ENCODE measurements at regions not wholly inside any gene's neighbourhood (a gene's known extent, or its start where the extent isn't known, plus 50 kb on each side); places are given as distances from the start of the nearest gene placed in this dataset.
"Not testable (repeated sequence)": the region's sequence is repeated elsewhere in the genome, so short reads cannot be mapped to it uniquely, and the experiment has no call there.

DNA sequence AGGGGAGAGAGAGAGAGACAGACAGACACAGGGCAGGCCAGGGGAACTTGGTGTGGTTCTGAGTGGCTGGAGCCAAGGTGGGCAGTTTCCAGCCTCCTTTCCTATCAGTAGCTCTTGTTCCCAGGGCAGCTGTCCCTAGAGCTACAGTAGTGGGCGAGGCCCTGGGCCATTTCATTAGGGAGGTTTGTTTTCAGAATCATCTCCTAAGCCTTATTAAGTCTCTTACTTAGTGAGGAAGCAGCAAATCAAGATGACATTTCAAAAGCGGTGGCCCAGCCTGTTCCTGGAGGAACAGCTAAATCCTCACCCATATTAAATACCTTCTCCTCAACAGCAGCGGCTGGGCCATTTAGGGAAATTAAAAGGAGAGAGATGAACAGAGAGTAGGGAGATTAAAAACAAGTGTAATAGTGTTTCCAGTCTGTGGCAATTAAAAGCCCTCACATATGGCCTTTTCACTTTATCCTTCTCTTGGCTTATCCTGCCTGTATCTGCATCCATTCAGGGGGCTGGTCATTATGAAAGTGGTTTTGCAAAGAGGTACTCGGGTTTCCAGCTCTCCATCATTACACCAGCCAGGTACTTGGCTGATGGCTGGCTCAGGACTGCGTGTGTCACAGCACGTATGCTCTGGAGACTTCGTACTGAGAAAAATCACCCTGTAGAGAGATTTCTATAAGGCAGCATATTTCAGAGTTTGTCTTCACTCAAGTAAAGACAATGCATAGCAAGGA is 91.9 kb upstream of the PRR23C start:
- no peak for ATAC-seq

DNA sequence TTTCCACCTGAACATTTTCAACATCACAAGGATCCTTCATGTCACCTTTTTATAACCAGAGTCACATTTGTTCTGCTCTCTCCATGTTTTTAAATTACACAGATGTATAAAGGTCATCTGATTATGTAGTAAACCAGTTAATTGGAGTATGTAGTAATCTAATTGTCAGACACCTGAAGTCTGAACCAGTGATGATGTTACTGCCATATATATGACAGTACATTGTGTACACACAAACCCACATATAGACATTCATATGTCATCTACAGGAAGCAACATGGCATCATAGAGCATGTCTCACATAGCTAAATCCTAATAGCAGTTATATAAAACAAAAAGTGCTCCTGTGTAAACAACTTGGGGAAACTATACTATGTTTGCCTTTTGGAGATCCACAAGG is 95.9 kb upstream of the PRR23C start:
- no peak for ATAC-seq

DNA sequence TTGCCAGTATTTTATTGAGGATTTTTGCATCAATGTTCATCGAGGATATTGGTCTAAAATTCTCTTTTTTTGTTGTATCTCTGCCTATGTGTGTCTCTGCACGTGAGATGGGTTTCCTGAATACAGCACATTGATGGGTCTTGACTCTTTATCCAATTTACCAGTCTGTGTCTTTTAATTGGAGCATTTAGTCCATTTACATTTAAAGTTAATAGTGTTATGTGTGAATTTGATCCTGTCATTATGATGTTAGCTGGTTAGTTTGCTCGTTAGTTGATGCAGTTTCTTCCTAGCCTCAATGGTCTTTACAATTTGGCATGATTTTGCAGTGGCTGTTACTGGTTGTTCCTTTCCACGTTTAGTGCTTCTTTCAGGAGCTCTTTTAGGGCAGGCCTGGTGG is 101.3 kb upstream of the PRR23C start:
- ATAC-seq = not testable (repeated sequence)

DNA sequence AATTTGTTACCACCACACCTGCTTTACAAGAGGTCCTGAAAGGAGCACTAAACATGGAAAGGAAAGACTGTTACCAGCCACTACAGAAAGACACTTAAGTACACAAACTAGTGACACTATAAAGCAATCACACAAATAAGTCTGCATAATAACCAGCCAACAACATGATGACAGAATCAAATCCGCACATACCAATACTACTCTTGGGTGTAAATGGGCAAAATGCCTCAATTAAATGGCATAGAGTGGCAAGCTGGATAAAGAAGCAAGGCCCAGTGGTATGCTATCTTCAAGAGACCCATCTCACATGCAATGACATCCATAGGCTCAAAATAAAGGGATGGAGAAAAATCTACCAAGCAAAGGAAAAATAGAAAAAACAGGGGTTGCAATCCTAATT is 106.8 kb upstream of the PRR23C start:
- ATAC-seq = no peak

DNA sequence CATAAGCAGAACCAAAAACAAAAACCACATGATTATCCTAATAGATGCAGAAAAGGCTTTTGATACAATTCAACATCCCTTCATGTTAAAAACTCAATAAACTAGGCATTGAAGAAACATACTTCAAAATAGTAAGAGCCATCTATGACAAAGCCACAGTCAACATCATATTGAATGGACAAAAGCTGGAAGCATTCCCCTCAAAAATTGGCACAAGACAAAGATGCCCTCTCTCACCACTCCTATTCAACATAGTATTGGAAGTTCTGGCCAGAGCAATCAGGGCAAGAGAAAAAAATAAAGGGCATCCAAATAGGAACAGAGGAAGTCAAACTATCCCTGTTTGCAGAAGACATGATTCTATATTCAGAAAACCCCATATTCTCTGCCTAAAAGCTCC is 108.7 kb upstream of the PRR23C start:
- ATAC-seq = not testable (repeated sequence)

DNA sequence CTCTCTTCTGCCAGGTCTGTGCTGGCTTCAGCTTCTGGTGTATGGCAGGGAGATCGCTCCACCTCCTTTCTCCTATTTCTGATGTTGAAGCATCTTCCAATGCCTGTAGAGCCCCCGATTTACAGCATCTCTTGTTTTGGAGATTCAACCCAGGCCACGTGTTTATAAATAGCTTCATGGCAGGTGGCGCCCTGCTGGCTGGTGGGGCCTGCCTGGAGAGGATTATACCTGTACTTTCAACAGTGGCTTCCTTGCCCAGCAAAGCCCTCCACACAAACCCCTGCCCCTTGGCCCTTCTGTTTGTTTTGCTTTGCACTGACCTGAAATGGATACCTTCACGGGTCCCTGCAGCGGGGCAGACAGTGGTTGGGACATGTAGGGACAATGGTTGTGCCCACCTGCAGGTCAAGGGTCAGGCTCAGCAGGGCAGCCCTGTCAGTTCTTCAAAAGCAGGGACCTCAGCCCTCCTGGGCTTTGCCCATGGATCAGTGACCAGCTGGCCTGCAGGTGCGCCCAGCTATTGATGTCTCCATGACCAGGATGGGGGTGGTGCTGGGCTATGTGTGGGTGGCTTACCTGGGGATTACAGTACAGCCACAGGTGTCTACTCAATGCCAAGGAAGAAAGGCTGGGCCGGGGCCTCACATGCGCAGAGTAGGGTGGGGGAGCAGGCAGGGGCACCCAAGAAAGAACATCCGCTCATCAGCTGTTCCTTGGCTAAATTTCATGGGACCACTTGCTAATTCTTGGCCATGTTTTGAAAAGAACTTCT is 112.7 kb upstream of the PRR23C start:
- no peak for ATAC-seq

DNA sequence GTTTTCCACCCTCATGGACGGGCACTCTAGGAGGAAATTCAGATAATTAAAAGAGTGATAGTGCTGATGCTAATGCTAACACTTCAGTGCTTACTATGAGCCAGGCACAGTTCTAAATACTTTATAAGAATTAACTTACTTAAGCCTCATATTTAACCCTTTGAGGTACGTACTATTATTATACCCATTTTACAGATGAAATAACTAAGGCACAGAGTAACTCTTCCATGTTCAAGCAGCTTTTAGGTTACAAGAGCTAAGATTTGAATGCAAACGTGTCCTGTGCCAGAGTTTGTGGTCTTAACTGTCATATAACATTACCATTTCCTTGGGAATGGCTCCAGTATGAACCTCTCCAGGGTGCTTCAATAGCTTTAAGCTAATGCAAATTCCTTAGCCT is 114.7 kb upstream of the PRR23C start:
- no peak for ATAC-seq

DNA sequence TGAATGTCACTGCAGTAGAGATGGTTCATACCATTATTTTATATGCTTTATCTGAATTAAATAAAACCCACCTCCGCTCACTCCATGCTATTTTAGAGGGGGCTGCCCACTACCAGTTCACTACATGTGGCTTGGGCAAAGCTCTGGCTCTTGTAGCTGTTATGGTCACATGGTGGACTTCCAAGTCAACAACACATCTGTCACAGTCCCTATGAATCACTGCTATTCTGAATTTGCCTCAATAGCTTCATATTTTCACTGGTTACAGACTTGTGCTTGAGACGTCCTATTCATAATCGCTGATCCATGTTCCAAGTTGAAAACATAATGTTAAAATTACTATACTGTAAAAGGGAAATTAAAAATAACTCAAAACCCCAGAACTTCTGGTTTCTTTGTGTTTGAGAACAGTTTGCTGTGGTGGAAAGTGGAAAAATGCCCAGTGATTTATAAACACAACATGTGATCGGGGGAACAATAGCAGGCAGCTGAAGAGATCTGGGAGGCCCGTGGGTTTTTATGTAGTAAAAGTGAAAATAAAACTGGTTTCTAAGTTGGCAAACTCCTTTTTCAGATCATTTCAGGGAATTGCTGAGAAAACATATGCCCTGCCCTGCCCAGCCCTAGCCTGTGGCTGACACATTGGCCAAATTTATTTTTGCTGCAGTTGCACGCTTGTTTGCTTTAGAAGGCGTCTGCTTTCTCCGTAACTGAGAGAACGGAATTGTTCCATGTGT is 128.8 kb upstream of the PRR23C start:
- ATAC-seq = peak; percentile 67

DNA sequence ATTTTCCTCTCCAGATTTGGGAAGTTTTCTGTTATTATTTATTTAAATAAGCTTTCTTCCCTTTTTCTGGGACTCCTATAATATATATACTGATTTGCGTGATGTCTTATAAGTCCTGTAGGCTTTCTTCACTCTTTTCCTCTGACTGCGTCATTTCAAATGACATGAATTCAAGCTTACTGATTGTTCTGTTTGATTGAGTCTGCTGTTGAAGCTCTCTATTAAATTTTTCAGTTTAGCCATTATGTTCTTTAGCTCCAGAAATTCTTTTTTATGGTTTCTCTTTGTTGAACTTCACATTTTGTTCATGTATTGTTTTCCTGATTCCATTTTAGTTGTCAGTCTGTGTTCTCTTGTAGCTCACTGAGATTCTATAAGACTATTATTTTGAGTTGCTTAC is 135.8 kb upstream of the PRR23C start:
- ATAC-seq = no peak

DNA sequence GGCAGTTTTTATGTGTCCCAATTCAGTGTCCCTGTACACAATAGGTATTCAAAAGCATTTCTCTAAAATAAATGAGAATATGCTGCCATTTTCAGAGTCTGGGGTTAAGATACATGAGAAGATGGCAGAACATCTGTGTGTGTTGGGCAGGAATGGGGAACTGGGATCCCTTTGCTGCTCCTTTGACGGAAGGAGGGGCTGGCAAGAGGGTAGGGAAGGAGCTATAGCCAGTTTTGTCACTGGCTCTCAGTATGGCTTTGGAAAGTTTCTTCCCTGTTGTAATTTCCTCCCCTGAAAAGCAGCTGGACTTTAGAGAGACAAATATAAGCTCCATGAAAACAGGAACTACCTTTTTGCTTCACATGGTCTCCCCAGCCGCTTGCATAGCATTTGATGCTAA is 137.5 kb upstream of the PRR23C start:
- no peak for ATAC-seq

DNA sequence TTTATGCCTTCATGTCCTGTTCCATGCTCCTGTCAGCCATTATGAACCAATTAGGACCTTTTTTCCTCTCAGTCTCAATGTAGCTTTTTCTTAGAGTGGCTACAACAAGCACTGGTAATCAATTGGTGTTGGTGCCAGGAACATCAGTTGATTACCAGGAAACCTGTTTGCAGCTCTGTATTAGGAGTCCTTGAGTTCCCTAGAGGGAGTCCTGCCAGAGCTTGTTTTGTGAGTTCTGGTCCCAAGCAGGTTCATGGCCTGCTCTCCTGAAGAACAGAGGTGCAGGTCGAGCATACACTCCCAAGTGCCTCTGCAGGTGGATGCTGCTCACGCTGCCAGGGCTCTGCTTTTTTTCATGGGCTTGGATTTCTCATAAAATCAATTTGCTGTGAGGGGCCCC is 137.9 kb upstream of the PRR23C start:
- no peak for ATAC-seq

DNA sequence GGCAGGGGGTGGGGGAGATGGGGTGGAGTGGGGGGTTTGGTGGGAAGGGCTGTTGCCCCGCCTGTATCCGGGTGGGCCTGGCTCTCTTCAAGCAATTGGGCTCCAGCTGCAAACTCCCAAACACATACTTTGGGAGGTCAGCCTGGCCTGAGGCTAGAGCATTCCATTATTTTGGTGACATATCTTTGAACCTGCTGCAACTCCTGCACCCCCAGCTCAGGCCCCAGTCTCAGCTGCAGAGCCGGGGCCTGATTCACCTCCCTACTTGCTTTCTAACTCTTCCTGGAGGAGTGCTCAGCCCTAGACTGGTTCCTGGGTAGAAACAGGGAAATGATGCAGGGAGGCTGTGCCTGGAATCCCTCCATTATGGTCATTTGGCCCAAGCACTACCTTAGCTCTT is 140.8 kb upstream of the PRR23C start:
- no peak for ATAC-seq

DNA sequence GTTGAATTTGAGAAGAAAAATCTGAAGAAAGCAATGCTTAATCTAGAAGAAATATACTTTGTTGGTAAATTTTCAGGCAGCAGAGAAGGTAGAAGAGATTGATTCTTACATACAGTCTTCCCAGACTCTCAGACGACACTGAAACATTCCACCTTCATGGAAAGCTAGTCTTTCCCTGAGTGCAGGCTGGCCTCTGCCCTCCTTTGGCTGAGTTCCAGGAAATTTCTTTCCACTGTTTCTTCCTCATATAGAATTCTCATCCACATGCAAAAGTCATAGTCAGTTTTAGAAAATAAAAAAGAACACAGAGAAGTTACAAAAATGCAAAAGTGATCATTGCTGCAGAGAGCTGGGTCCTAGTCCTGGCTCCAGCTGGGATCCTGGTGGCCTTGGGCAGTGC is 142.5 kb upstream of the PRR23C start:
- ATAC-seq = no peak

DNA sequence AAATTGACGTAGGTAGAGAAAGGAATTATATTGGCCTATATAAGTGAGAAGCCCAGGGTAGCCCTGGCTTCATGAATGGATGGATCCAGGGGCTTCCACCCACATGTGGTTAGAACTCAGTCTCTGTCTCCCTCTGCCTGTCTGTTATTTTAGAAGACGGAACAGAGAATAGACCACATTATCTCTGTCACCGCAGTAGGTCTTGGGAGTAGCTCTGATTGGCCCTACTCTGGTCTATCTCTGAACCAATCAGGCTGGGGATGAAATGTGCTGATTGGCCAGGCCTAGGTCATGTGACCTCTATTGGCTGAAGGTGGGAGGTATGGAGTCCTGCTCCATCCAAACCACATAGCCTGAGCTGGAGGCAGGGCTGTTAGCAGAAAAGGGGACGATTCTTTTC is 143.0 kb upstream of the PRR23C start:
- ATAC-seq = no peak

DNA sequence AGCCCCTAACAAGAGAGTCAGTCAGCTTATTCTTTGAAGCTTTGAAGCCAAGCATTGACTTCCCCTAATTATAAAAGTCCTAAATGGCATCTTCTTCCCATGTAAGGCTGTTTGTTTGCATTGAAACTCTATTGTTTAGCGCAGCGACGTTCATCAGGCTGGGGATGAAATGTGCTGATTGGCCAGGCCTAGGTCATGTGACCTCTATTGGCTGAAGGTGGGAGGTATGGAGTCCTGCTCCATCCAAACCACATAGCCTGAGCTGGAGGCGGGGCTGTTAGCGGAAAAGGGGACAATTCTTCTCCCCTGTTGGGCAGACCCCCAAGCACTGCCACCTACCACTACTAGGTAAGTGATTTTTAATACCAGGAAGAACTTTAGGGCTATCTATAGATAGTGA is 145.3 kb upstream of the PRR23C start:
- no peak for ATAC-seq

DNA sequence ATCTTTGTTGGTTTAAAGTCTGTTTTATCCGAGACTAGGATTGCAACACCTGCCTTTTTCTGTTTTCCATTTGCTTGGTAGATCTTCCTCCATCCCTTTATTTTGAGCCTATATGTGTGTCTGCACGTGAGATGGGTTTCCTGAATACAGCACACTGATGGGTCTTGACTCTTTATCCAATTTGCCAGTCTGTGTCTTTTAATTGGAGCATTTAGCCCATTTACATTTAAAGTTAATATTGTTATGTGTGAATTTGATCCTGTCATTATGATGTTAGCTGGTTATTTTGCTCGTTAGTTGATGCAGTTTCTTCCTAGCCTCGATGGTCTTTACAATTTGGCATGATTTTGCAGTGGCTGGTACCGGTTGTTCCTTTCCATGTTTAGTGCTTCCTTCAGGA is 149.4 kb upstream of the MRPS22 start:
- not testable (repeated sequence) for ATAC-seq

DNA sequence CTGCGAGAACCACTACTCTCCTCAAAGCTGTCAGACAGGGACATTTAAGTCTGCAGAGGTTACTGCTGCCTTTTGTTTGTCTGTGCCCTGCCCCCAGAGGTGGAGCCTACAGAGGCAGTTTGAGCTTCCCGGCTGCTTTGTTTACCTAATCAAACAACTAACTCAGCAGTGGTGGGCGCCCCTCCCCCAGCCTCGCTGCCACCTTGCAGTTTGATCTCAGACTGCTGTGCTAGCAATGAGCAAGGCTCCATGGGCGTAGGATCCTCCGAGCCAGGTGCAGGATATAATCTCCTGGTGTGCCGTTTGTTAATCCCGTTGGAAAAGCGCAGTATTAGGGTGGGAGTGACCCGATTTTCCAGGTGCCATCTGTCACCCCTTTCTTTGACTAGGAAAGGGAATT is 147.7 kb upstream of the MRPS22 start:
- not testable (repeated sequence) for ATAC-seq

DNA sequence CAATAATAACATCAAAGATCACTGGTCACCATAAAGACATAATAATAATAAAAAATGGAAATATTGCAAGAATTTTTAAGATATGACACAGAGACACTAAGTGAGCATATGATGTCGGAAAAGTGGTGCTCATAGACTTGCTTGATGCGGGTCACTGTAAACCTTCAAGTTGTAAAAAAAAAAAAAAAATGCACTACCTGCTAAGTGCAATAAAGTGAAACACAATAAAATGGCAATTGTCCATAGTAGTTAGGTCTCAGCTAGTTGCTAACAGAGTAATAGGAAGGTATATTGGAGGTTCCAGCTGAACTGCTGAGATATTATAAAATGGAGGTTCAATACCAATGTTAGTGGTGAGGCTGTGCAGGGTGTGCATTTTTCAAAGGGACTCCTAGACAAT is 146.6 kb upstream of the MRPS22 start:
- no peak for ATAC-seq

DNA sequence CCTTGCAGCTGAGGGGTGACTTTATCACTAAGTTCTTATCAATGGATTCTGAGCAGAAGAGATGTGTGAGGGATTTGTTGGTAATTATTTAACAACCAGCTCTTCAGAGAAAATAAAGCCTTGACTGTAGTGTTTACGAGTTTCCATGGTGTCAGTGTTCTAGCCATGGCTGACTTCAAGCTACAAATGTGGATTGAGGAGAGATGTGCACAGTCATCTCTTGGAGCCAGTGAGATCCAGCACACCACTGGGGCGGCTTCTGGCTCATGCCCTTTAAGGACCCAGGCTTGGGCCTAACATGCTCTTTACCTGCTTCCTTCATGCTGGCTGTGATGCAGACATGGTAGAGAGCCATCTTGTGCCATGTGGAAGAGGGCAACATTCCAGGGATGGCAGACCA is 145.6 kb upstream of the MRPS22 start:
- ATAC-seq = no peak

DNA sequence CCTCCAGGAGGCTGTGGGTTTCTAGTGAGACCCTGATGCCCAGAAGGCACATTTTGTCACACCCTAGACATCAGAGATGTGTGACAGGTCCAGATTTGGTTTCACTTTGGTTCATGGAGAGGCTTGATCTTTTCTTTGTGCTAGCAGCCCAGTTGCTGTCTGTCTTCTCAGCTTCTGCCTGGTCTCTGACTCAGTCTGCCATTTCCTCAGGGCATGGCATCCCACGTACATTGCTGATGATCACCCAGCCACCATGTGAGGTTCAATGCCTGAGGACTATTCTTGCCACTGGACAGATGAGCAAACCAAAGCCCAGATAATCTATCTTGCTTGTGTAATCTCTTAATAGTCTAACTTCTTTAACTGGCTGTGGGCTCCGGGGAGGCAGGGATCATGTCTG is 144.9 kb upstream of the MRPS22 start:
- ATAC-seq = no peak

DNA sequence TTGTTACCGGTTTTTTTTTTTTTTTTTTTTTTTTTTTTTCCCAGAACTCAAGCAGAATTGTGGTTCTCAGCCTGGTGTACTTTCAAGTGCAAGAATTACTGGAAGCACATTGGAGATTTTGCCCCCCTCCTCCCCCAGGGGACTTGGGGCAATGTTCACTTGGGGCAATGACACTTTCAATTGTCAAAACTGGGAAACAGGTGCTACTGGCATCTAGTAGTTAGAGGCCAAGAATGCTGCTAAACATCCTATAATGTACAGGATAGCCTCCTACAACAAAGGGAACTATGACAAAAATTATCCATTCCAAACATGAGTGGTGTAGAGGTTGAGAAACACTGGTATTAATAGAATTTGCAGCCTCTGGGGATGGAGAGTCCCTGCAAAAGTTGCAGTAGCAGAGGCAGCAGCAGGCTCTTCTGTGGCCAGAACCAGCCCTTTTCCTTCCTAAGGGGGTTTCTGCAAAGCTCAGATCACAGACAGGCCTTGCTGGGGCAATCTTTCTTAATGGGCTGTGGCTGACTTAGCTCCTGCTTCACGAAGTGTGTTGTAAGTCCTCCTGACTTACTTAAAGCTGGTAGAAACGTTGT is 144.3 kb upstream of the MRPS22 start:
- no peak for ATAC-seq

DNA sequence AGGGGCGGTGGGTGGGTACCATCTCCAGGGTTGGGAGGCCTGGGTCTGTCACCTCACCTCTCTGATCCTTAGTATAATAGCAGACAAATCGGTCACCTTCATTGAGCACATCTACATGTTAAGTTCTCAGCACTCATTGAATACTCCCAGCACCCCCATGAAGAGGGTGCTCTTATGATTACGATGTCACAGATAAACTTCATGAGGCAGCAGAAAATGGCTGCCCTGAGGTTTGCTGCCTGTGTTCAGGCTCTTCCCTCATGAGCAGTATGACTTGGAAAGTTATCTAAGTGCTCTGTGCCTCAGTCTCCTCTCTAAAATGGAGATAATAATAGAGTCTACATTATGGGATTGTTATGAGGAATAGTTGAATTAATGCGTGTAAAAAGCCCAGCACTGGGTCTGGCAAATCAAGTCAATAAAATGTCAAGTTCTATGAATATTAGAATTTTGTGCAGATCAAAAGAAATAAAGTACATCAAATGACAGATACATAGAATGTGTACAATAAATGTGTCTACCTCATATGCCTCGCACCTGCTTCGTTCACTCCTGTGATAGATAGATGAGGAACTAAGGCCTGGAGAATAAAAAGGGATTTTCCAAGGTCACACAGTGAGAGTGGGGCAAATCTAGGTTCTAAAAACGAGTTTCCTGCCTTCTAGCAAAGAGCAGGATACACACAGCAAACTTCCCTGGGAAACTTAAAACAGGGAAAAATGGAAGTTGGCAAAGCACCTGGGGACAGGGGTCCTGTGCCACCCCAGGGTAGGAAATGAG is 142.2 kb upstream of the MRPS22 start:
- no peak for ATAC-seq
